GM12878 (cell line): ENCODE measurements at regions not wholly inside any gene's neighbourhood (a gene's known extent, or its start where the extent isn't known, plus 50 kb on each side); places are given as distances from the start of the nearest gene placed in this dataset.

Experiments used
- CREM ChIP-seq: IDR thresholded peaks from 2 replicates; pipeline ENCODE4 v1.6.1; 2014; ENCODE audit warnings: antibody characterized with exemption, low read depth
- CTCF ChIP-seq, 3 experiments: IDR thresholded peaks in 2 of 3; conservative IDR thresholded peaks in 1 of 3; 2 replicates each; pipeline ENCODE4 v1.5.1; 2011; ENCODE audit warnings: low read depth in 3 of 3, low read length in 3 of 3, mild to moderate bottlenecking in 3 of 3, control low read depth in 2 of 3, moderate library complexity in 2 of 3, inconsistent platforms in 1 of 3, mixed read lengths in 1 of 3; ENCODE audit not compliant: control insufficient read depth in 2 of 3, insufficient read depth in 1 of 3; ENCODE audit errors: extremely low read depth in 1 of 3
- EGR1 ChIP-seq, 2 experiments: IDR thresholded peaks; 1 replicate in 1 of 2; 2 replicates in 1 of 2; pipeline ENCODE4 v1.6.1; 2011 to 2012; ENCODE audit warnings: low read depth in 2 of 2, low read length in 2 of 2, borderline replicate concordance in 1 of 2, mild to moderate bottlenecking in 1 of 2, moderate library complexity in 1 of 2
- HCFC1 ChIP-seq: fragments of 150-350 bp; IDR thresholded peaks from 2 replicates; pipeline ENCODE4 v1.6.1; 2014; ENCODE audit warnings: low read length
- NR2C1 ChIP-seq: fragments of 450-650 bp; IDR thresholded peaks from 2 replicates; pipeline ENCODE4 v1.6.1; 2017; ENCODE audit warnings: antibody characterized with exemption, mild to moderate bottlenecking, moderate library complexity
- POLR2AphosphoS2 ChIP-seq: IDR thresholded peaks from 2 replicates; pipeline ENCODE4 v1.6.1; 2011; ENCODE audit warnings: low read depth, mild to moderate bottlenecking, low read length, improper control_type of control experiment, moderate library complexity
- TAF1 ChIP-seq: IDR thresholded peaks from 2 replicates; pipeline ENCODE4 v1.6.1; 2011; ENCODE audit warnings: mild to moderate bottlenecking, low read depth, low read length, borderline replicate concordance
- ZNF24 ChIP-seq: fragments of 450-650 bp; IDR thresholded peaks from 2 replicates; pipeline ENCODE4 v1.6.1; 2017; ENCODE audit warnings: antibody characterized with exemption, mild to moderate bottlenecking
- TF ChIP-seq, protein P1 (sequence below): fragments of 450-650 bp; IDR thresholded peaks from 2 replicates; pipeline ENCODE4 v1.6.1; 2017; ENCODE audit warnings: mild to moderate bottlenecking
- TF ChIP-seq, protein P2 (sequence below): IDR thresholded peaks from 2 replicates; pipeline ENCODE4 v1.6.1; 2012; ENCODE audit warnings: mild to moderate bottlenecking, low read depth, low read length

GRCh38 chr1:95340061-95340460 lies 106.1 kb downstream of the RWDD3 start:
- TF ChIP-seq ZNF24: no peak
- no peak for TF ChIP-seq HCFC1
- TF ChIP-seq, protein P1, sequence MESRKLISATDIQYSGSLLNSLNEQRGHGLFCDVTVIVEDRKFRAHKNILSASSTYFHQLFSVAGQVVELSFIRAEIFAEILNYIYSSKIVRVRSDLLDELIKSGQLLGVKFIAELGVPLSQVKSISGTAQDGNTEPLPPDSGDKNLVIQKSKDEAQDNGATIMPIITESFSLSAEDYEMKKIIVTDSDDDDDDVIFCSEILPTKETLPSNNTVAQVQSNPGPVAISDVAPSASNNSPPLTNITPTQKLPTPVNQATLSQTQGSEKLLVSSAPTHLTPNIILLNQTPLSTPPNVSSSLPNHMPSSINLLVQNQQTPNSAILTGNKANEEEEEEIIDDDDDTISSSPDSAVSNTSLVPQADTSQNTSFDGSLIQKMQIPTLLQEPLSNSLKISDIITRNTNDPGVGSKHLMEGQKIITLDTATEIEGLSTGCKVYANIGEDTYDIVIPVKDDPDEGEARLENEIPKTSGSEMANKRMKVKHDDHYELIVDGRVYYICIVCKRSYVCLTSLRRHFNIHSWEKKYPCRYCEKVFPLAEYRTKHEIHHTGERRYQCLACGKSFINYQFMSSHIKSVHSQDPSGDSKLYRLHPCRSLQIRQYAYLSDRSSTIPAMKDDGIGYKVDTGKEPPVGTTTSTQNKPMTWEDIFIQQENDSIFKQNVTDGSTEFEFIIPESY: no peak
- no peak for TF ChIP-seq NR2C1
- TF ChIP-seq TAF1: no peak
- no peak for TF ChIP-seq EGR1 (IDR thresholded peaks at IDR 0.05; ENCODE audit: borderline replicate concordance in 1 of 2, low read depth in 2 of 2, low read length in 2 of 2)
- no peak for TF ChIP-seq CTCF (IDR thresholded peaks at IDR 0.05 in 2 of 3, conservative IDR thresholded peaks at IDR 0.05 in 1 of 3; ENCODE audit: control insufficient read depth in 2 of 3, extremely low read depth in 1 of 3, insufficient read depth in 1 of 3, low read depth in 3 of 3, low read length in 3 of 3)
- TF ChIP-seq, protein P2, sequence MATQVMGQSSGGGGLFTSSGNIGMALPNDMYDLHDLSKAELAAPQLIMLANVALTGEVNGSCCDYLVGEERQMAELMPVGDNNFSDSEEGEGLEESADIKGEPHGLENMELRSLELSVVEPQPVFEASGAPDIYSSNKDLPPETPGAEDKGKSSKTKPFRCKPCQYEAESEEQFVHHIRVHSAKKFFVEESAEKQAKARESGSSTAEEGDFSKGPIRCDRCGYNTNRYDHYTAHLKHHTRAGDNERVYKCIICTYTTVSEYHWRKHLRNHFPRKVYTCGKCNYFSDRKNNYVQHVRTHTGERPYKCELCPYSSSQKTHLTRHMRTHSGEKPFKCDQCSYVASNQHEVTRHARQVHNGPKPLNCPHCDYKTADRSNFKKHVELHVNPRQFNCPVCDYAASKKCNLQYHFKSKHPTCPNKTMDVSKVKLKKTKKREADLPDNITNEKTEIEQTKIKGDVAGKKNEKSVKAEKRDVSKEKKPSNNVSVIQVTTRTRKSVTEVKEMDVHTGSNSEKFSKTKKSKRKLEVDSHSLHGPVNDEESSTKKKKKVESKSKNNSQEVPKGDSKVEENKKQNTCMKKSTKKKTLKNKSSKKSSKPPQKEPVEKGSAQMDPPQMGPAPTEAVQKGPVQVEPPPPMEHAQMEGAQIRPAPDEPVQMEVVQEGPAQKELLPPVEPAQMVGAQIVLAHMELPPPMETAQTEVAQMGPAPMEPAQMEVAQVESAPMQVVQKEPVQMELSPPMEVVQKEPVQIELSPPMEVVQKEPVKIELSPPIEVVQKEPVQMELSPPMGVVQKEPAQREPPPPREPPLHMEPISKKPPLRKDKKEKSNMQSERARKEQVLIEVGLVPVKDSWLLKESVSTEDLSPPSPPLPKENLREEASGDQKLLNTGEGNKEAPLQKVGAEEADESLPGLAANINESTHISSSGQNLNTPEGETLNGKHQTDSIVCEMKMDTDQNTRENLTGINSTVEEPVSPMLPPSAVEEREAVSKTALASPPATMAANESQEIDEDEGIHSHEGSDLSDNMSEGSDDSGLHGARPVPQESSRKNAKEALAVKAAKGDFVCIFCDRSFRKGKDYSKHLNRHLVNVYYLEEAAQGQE: no peak
- no peak for TF ChIP-seq POLR2AphosphoS2
- TF ChIP-seq CREM: no peak
